ENCODE measurements at regions not wholly inside any gene's neighbourhood (a gene's known extent, or its start where the extent isn't known, plus 50 kb on each side); places are given as distances from the start of the nearest gene placed in this dataset.

DNA sequence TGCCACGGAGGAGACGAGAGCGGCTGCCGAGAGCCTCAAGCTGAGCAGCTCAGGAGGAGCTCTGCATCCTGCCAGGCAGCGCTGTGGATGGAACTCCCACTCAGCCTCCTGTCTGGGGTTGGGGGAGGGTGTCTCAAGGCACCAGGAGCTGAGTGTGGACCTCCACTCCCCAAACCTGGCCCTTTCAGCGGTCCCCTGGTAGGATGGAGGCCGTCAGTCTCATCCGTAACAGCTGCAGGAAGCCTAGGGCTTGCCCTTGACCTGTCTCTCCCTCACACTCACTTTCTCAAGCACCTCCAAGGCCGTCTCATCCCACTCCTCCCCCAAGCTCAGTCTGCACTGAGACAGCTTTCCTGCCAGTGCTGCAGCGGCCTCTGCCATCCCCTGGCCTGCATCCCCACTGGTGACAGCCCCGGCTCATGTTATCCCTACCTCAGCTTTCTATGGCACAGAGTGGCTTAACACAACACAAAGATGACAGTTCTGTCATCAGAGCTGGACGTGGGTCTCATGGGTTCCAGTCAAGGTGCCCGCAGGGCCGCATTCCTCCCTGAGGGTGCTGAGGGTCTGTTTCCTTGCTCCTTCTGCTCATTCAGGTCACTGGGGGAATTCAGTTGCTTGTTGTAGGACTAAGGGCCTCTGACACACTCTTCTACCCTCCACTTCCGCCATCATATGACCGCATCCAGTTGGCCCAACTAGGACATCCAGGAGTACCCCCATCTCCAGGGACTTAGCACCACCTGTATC, 341.9 kb upstream of the B3GAT1 start:
- TF ChIP-seq, protein P1, sequence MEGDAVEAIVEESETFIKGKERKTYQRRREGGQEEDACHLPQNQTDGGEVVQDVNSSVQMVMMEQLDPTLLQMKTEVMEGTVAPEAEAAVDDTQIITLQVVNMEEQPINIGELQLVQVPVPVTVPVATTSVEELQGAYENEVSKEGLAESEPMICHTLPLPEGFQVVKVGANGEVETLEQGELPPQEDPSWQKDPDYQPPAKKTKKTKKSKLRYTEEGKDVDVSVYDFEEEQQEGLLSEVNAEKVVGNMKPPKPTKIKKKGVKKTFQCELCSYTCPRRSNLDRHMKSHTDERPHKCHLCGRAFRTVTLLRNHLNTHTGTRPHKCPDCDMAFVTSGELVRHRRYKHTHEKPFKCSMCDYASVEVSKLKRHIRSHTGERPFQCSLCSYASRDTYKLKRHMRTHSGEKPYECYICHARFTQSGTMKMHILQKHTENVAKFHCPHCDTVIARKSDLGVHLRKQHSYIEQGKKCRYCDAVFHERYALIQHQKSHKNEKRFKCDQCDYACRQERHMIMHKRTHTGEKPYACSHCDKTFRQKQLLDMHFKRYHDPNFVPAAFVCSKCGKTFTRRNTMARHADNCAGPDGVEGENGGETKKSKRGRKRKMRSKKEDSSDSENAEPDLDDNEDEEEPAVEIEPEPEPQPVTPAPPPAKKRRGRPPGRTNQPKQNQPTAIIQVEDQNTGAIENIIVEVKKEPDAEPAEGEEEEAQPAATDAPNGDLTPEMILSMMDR (IDR thresholded peaks at IDR 0.05): no peak
- TF ChIP-seq POLR2A (IDR thresholded peaks at IDR 0.05): no peak

Data from lower leg skin (tissue), 3 donors.